Panc1 (cell line): ENCODE measurements at regions not wholly inside any gene's neighbourhood (a gene's known extent, or its start where the extent isn't known, plus 50 kb on each side); places are given as distances from the start of the nearest gene placed in this dataset.

Experiments used
- ATAC-seq: fragments of 200-7000 bp; cut with Tn5 transposase; 2 replicates; pipeline ENCODE4 v1.9.1; 2020; ENCODE audit warnings: mild to moderate bottlenecking, moderate library complexity
- BruUV-seq: library from RNA; stranded (reverse); fragments of 400-500 nt; replicated peaks from 2 replicates; lab custom pipeline; 2021; lab: Mats Ljungman, UMichigan
- CTCF ChIA-PET: fragments of 300-600 bp; sonication (Branson Sonifier 250); formaldehyde crosslinking; loops from one replicate; lab custom pipeline; 2022; ENCODE audit warnings: antibody characterized with exemption; lab: Charles Lee
- POLR2A ChIA-PET: fragments of 300-600 bp; sonication (Branson Sonifier 250); formaldehyde crosslinking; loops from one replicate; lab custom pipeline; 2022; ENCODE audit warnings: antibody characterized with exemption; lab: Charles Lee
- DNase-seq: peaks from one replicate; pipeline ENCODE4 v3.0.0-alpha.2; 2010; ENCODE audit warnings: low read depth, low spot score
- H3K27ac ChIP-seq: 2 replicates; pipeline ENCODE4 v1.5.1; 2011; ENCODE audit warnings: mild to moderate bottlenecking, low read length, inconsistent platforms
- H3K27me3 ChIP-seq: fragments of 200-500 bp; sonication (Bioruptor generic); 2 replicates; pipeline ENCODE4 v1.6.0; 2014; ENCODE audit warnings: low read length, inconsistent platforms; ENCODE audit not compliant: control insufficient read depth, insufficient read depth
- H3K36me3 ChIP-seq: fragments of 200-500 bp; sonication (Bioruptor generic); 2 replicates; pipeline ENCODE4 v1.5.1; 2014; ENCODE audit warnings: inconsistent platforms, mild to moderate bottlenecking, low read length, moderate library complexity; ENCODE audit not compliant: control insufficient read depth, insufficient read depth
- H3K4me1 ChIP-seq: 2 replicates; pipeline ENCODE4 v1.5.1; 2011; ENCODE audit warnings: inconsistent platforms, mild to moderate bottlenecking, low read length, moderate library complexity; ENCODE audit not compliant: control insufficient read depth, insufficient read depth
- H3K4me3 ChIP-seq, 2 experiments: 2 replicates each; pipeline ENCODE4 v1.5.1; 2011 to 2012; ENCODE audit warnings: low read depth in 2 of 2, low read length in 2 of 2, mild to moderate bottlenecking in 2 of 2, inconsistent platforms in 1 of 2, moderate library complexity in 1 of 2
- H3K9me3 ChIP-seq: fragments of 200-500 bp; sonication (Bioruptor generic); 2 replicates; pipeline ENCODE4 v1.5.1; 2014; ENCODE audit warnings: low read depth, mild to moderate bottlenecking, inconsistent platforms, low read length, moderate library complexity; ENCODE audit not compliant: control insufficient read depth, insufficient read depth
- CTCF ChIP-seq: fragments of 450-650 bp; IDR thresholded peaks from 2 replicates; pipeline ENCODE4 v1.5.1; 2017; ENCODE audit warnings: mild to moderate bottlenecking
- POLR2AphosphoS5 ChIP-seq: IDR thresholded peaks from 2 replicates; pipeline ENCODE4 v1.6.1; 2012; ENCODE audit warnings: mild to moderate bottlenecking, low read depth, low read length, moderate library complexity
- REST ChIP-seq, 2 experiments: IDR thresholded peaks; 2 replicates each; pipeline ENCODE4 v1.6.1; 2011 to 2012; ENCODE audit warnings: low read depth in 2 of 2, control low read depth in 1 of 2, low read length in 1 of 2, mild to moderate bottlenecking in 1 of 2, moderate library complexity in 1 of 2; ENCODE audit not compliant: insufficient read depth in 1 of 2
- SIN3A ChIP-seq: IDR thresholded peaks from 2 replicates; pipeline ENCODE4 v1.6.1; 2012; ENCODE audit warnings: low read depth, mild to moderate bottlenecking, low read length, moderate library complexity, borderline replicate concordance; ENCODE audit not compliant: insufficient read depth
- TCF7L2 ChIP-seq: IDR thresholded peaks from 2 replicates; pipeline ENCODE4 v1.6.1; 2011; ENCODE audit warnings: mild to moderate bottlenecking, low read depth, low read length, inconsistent platforms
- in situ Hi-C: cut with HindIII; loops from 2 replicates; pipeline ENCODE4 v1.10.0; 2016; ENCODE audit warnings: low sequenced_read_pairs, low pct_unique_long_range_greater_than_20kb
- intact Hi-C: fragments of 100-400 bp; cut with micrococcal nuclease; formaldehyde crosslinking; loops from one replicate; pipeline ENCODE4 v1.10.0; 2022; ENCODE audit not compliant: unreplicated experiment

- no peaks in the 10 kb centered on the region for H3K27me3 ChIP-seq
- H3K36me3 ChIP-seq = no peaks in the 10 kb centered on the region
- no peak overlapping the region for H3K4me3 ChIP-seq
- CTCF ChIA-PET = no interaction called here
- POLR2A ChIA-PET = interaction anchor here (0.6 kb wide), 1 partner anchor 171 kb away, joined by 3 read pairs; no protein-coding TSS in a partner anchor
- intact Hi-C loops (no loop called here), in situ Hi-C loops (no loop called here)
- H3K9me3 ChIP-seq = no peaks in the 10 kb centered on the region
- ATAC-seq = no peak
- no TSS peak for BruUV-seq
- H3K4me1 ChIP-seq = no peaks in the 10 kb centered on the region
- no peak for DNase-seq
- TF ChIP-seq POLR2AphosphoS5 (no peak), CTCF (no peak), REST (IDR thresholded peaks at IDR 0.05; ENCODE audit: insufficient read depth in 1 of 2, low read depth in 2 of 2, low read length in 1 of 2) (no peak), TCF7L2 (no peak), SIN3A (no peak)
- H3K27ac ChIP-seq = no peak overlapping the region
Measured at GRCh38 chr7:12866207-12866606, 178.8 kb downstream of the ARL4A start.

GRCh38 chr7:12868027-12868426, 180.6 kb downstream of the ARL4A start:
- H3K4me3 ChIP-seq = no peak overlapping the region
- ChIA-PET POLR2A (no interaction called here), CTCF (no interaction called here)
- H3K9me3 ChIP-seq = no peaks in the 10 kb centered on the region
- no peak for TF ChIP-seq TCF7L2
- no TSS peak for BruUV-seq
- H3K27me3 ChIP-seq = no peaks in the 10 kb centered on the region
- no peak overlapping the region for H3K27ac ChIP-seq
- intact Hi-C loops = no loop called here
- no peaks in the 10 kb centered on the region for H3K36me3 ChIP-seq
- ATAC-seq = no peak
- H3K4me1 ChIP-seq = no peaks in the 10 kb centered on the region
- in situ Hi-C loops = no loop called here
- DNase-seq = no peak

- intact Hi-C loops = no loop called here
- in situ Hi-C loops = no loop called here
- H3K27me3 ChIP-seq = no peaks in the 10 kb centered on the region
- no peak overlapping the region for H3K27ac ChIP-seq
- ChIA-PET CTCF (no interaction called here), POLR2A (no interaction called here)
- H3K4me3 ChIP-seq = no peak overlapping the region
- H3K9me3 ChIP-seq = no peaks in the 10 kb centered on the region
- no peaks in the 10 kb centered on the region for H3K4me1 ChIP-seq
- H3K36me3 ChIP-seq = no peaks in the 10 kb centered on the region
- BruUV-seq = no TSS peak
- no peak for TF ChIP-seq TCF7L2
- TF ChIP-seq SIN3A = no peak
- TF ChIP-seq POLR2AphosphoS5 = no peak
- TF ChIP-seq REST (IDR thresholded peaks at IDR 0.05; ENCODE audit: insufficient read depth in 1 of 2, low read depth in 2 of 2, low read length in 1 of 2) = no peak
- TF ChIP-seq CTCF = no peak
- ATAC-seq (no peak), DNase-seq (no peak)
Measured at GRCh38 chr7:12870219-12870618, 182.8 kb downstream of the ARL4A start.
